ENCODE measurements at regions not wholly inside any gene's neighbourhood (a gene's known extent, or its start where the extent isn't known, plus 50 kb on each side); places are given as distances from the start of the nearest gene placed in this dataset.

DNA sequence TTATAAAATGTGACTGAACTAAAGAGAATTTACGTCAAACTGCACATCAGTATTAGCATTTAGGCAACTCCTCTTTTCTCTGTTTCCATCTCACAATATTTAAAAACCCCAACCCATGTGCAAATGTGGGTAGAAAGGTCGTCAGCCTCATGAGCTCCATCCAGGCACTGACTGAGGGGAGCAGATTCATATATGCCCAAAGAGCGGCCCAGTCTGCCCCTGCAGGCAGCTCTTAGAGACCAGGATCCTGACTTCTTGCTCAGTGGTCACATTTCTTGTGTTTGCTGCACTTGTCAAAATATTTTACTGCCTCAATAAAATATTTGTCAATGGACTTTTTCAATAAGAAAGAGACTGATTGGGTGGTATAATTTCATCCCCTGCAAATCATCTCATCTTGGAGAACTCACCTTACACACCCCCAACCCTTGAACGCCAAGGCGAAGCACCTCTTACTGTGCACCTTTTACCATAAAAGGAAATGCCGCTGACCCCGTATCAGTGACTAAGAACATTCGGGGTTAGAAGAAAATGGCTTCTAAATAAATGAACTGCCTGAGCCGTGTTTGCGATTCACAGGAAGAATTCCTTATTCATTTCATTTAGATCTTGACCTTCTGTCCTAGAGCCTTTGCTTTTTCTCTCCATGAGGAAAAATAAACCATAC, 418.8 kb downstream of the BCL11B start:
- H3K27ac ChIP-seq, result no peak overlapping the region
- TF ChIP-seq ZFX (IDR thresholded peaks at IDR 0.05; ENCODE audit: borderline replicate concordance), result no peak
- TF ChIP-seq, protein P1, sequence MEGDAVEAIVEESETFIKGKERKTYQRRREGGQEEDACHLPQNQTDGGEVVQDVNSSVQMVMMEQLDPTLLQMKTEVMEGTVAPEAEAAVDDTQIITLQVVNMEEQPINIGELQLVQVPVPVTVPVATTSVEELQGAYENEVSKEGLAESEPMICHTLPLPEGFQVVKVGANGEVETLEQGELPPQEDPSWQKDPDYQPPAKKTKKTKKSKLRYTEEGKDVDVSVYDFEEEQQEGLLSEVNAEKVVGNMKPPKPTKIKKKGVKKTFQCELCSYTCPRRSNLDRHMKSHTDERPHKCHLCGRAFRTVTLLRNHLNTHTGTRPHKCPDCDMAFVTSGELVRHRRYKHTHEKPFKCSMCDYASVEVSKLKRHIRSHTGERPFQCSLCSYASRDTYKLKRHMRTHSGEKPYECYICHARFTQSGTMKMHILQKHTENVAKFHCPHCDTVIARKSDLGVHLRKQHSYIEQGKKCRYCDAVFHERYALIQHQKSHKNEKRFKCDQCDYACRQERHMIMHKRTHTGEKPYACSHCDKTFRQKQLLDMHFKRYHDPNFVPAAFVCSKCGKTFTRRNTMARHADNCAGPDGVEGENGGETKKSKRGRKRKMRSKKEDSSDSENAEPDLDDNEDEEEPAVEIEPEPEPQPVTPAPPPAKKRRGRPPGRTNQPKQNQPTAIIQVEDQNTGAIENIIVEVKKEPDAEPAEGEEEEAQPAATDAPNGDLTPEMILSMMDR (IDR thresholded peaks at IDR 0.05), result no peak

- no peak for TF ChIP-seq ZFX (IDR thresholded peaks at IDR 0.05; ENCODE audit: borderline replicate concordance)
- TF ChIP-seq, protein P1 (IDR thresholded peaks at IDR 0.05), result no peak
- H3K27ac ChIP-seq, result no peak overlapping the region
These were observed 415.9 kb downstream of the BCL11B start for GRCh38 chr14:98855926-98856715.

DNA sequence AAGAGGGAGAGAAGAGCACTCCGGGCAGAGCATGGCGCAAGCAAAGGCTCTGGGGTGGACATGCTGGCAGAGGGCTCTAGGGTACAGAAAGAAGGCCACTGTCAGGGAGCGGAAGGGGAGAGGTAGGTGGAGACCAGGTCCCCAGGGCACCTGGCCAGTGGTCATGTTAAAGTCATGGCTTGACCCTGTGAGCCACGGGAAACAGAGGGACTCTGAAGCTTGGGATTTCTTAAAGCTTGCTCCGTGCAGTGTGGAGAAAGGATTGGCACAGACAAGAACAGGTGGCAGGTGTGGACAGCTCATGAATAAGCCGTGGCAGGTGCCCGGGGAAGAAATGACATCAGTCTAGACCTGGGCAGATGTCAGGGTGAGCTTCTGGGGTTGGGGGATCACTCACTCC, 413.8 kb downstream of the BCL11B start:
- no peak overlapping the region for H3K27ac ChIP-seq
- TF ChIP-seq ZFX (IDR thresholded peaks at IDR 0.05; ENCODE audit: borderline replicate concordance), result no peak
- TF ChIP-seq, protein P1 (IDR thresholded peaks at IDR 0.05), result no peak

GRCh38 chr14:98858561-98858960, 413.4 kb downstream of the BCL11B start:
- H3K27ac ChIP-seq, result no peak overlapping the region
- TF ChIP-seq, protein P1 (IDR thresholded peaks at IDR 0.05), result no peak
- TF ChIP-seq ZFX (IDR thresholded peaks at IDR 0.05; ENCODE audit: borderline replicate concordance), result no peak

DNA sequence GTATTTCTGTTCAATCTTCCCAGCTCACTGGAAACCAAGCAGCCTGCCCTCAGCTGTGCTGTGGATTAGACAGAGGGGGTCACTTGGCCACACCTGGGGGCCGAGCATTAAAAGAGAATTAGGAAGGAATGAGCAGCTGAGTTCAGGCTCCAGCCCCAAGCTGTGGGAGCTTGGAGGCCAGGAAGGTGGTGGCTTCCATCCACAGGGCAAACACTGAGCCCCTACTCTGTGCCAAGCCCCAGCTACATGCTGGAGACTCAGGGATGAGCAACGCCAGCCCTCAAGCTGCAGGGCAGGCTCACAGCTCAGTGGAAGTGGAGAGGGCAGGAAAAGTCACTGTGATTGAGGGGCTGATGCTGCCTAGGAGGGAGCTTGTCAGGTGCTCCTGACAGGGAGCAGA, 412.7 kb downstream of the BCL11B start:
- H3K27ac ChIP-seq, result no peak overlapping the region
- no peak for TF ChIP-seq ZFX (IDR thresholded peaks at IDR 0.05; ENCODE audit: borderline replicate concordance)
- TF ChIP-seq, protein P1 (IDR thresholded peaks at IDR 0.05), result no peak

GRCh38 chr14:98864211-98864610, 407.8 kb downstream of the BCL11B start:
- H3K27ac ChIP-seq, result no peak overlapping the region
- TF ChIP-seq, protein P1 (IDR thresholded peaks at IDR 0.05), result no peak
- no peak for TF ChIP-seq ZFX (IDR thresholded peaks at IDR 0.05; ENCODE audit: borderline replicate concordance)

DNA sequence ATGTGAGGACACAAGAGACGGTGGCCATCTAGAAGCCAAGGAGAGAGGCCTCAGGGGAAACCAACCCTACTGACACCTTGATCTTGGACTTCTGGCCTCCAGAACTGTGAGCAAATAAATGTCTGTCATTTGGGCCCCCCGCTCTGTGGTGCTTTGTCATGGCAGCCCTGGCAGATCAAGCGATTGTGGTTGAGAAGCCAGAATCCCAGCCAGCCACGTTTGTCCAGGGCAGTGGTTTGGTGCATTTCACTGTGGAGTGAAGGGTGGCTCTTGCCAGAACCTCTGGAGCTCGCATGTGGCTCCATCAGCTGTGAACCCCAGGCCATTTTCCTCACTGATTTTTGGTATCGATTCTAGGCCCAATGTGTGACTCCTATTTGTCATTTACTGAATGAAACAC, 404.9 kb downstream of the BCL11B start:
- TF ChIP-seq ZFX (IDR thresholded peaks at IDR 0.05; ENCODE audit: borderline replicate concordance), result no peak
- TF ChIP-seq, protein P1 (IDR thresholded peaks at IDR 0.05), result no peak

More for the DNA sequence above, 404.9 kb downstream of the BCL11B start:
- H3K27ac ChIP-seq, result no peak overlapping the region
